Endodermal cell (in vitro differentiated cells): ENCODE measurements at regions not wholly inside any gene's neighbourhood (a gene's known extent, or its start where the extent isn't known, plus 50 kb on each side); places are given as distances from the start of the nearest gene placed in this dataset.

Source experiments
- DNase-seq: peaks from one replicate; pipeline ENCODE4 v3.0.0-alpha.2; 2017
- H3K27ac ChIP-seq: 2 replicates; pipeline ENCODE4 v1.5.1; 2013; ENCODE audit warnings: mild to moderate bottlenecking, low read depth, low read length, moderate library complexity
- H3K27me3 ChIP-seq: 2 replicates; pipeline ENCODE4 v1.6.1; 2013; ENCODE audit warnings: mild to moderate bottlenecking, low read length, moderate library complexity; ENCODE audit not compliant: insufficient read depth, control insufficient read depth, poor library complexity, severe bottlenecking
- H3K36me3 ChIP-seq: 2 replicates; pipeline ENCODE4 v1.7.0; 2013; ENCODE audit warnings: mild to moderate bottlenecking, low read length, moderate library complexity; ENCODE audit not compliant: control insufficient read depth, insufficient read depth
- H3K4me1 ChIP-seq: one replicate; pipeline ENCODE4 v1.7.0; 2013; ENCODE audit warnings: low read length; ENCODE audit not compliant: control insufficient read depth, insufficient read depth
- H3K4me3 ChIP-seq: 2 replicates; pipeline ENCODE4 v1.5.1; 2013; ENCODE audit warnings: mild to moderate bottlenecking, low read length, moderate library complexity
- H3K9ac ChIP-seq: 2 replicates; pipeline ENCODE4 v1.6.1; 2013; ENCODE audit warnings: mild to moderate bottlenecking, low read length, moderate library complexity; ENCODE audit not compliant: poor library complexity, severe bottlenecking; ENCODE audit errors: extremely low read depth
- H3K9me3 ChIP-seq: 2 replicates; pipeline ENCODE4 v1.6.1; 2013; ENCODE audit warnings: mild to moderate bottlenecking, low read length, moderate library complexity; ENCODE audit not compliant: control insufficient read depth
- H3K27ac Mint-ChIP-seq: 2 replicates; pipeline ENCODE4 v1.8.0; 2020; ENCODE audit warnings: mixed read lengths
- H3K27me3 Mint-ChIP-seq: 2 replicates; pipeline ENCODE4 v1.8.0; 2021; ENCODE audit warnings: mild to moderate bottlenecking, mixed read lengths; ENCODE audit not compliant: insufficient read depth
- H3K36me3 Mint-ChIP-seq: 2 replicates; pipeline ENCODE4 v1.8.0; 2020; ENCODE audit warnings: low read depth, mixed read lengths
- H3K4me1 Mint-ChIP-seq: 2 replicates; pipeline ENCODE4 v1.8.0; 2020; ENCODE audit warnings: mixed read lengths
- H3K4me3 Mint-ChIP-seq: 2 replicates; pipeline ENCODE4 v1.8.0; 2020; ENCODE audit warnings: mild to moderate bottlenecking, moderate library complexity, mixed read lengths
- H3K9me3 Mint-ChIP-seq: 2 replicates; pipeline ENCODE4 v1.8.0; 2020; ENCODE audit warnings: mild to moderate bottlenecking, mixed read lengths
- CTCF ChIP-seq: fragments of 200-600 bp; sonication (generic); conservative IDR thresholded peaks from 2 replicates; pipeline ENCODE4 v1.5.0; 2021; ENCODE audit warnings: antibody characterized with exemption, mild to moderate bottlenecking
- WGBS, 2 experiments: methylation state at CpG; one replicate each; pipeline versions ENCODE4 v1.1.5 to v1.1.7; 2013; ENCODE audit warnings: missing lambda C conversion rate in 2 of 2, mixed read lengths in 1 of 2; ENCODE audit not compliant: insufficient coverage in 1 of 2, insufficient read length in 1 of 2; 5-methylcytosine and 5-hydroxymethylcytosine counted together

- Mint-ChIP-seq H3K4me3 (no peak overlapping the region), H3K27ac (no peak overlapping the region), H3K9me3 (peaks cover 14% of the 10 kb centered on the region), H3K4me1 (peaks cover 69% of the 10 kb centered on the region), H3K27me3 (peaks cover 49% of the 10 kb centered on the region), H3K36me3 (peaks cover 2% of the 10 kb centered on the region)
- no peak overlapping the region for H3K9ac ChIP-seq
- no peak overlapping the region for H3K27ac ChIP-seq
- peaks cover 15% of the 10 kb centered on the region for H3K27me3 ChIP-seq
- no peaks in the 10 kb centered on the region for H3K36me3 ChIP-seq
- DNase-seq, result peak; percentile 45
- WGBS, 2 experiments, result 71 to 91% methylated on average over 2 to 3 of the region's 3 CpGs
- peaks cover 9% of the 10 kb centered on the region for H3K4me1 ChIP-seq
- TF ChIP-seq CTCF, result no peak
- H3K4me3 ChIP-seq, result no peak overlapping the region
- H3K9me3 ChIP-seq, result peaks cover 8% of the 10 kb centered on the region
These were observed 183.1 kb downstream of the EMP1 start for GRCh38 chr12:13379531-13380188.

- no peak overlapping the region for H3K27ac Mint-ChIP-seq
- Histone ChIP-seq H3K36me3 (no peaks in the 10 kb centered on the region), H3K9ac (no peak overlapping the region), H3K9me3 (peaks cover 8% of the 10 kb centered on the region), H3K27me3 (peaks cover 34% of the 10 kb centered on the region), H3K27ac (no peak overlapping the region), H3K4me3 (peak overlapping the region; percentile 22), H3K4me1 (peaks cover 9% of the 10 kb centered on the region)
- H3K27me3 Mint-ChIP-seq, result peaks cover 62% of the 10 kb centered on the region
- H3K9me3 Mint-ChIP-seq, result peaks cover 14% of the 10 kb centered on the region
- no peak overlapping the region for H3K4me3 Mint-ChIP-seq
- peaks cover 77% of the 10 kb centered on the region for H3K4me1 Mint-ChIP-seq
- WGBS, 2 experiments, result 86 to 100% methylated on average over 1 of the region's 1 CpG
- TF ChIP-seq CTCF, result no peak
- no peak for DNase-seq
- peaks cover 2% of the 10 kb centered on the region for H3K36me3 Mint-ChIP-seq
These were observed 181.2 kb downstream of the EMP1 start for GRCh38 chr12:13377698-13378097.

- peaks cover 10% of the 10 kb centered on the region for H3K4me1 ChIP-seq
- peaks cover 77% of the 10 kb centered on the region for H3K4me1 Mint-ChIP-seq
These were observed 180.3 kb downstream of the EMP1 start for GRCh38 chr12:13376610-13377373.

More at GRCh38 chr12:13376610-13377373, 180.3 kb downstream of the EMP1 start:
- TF ChIP-seq CTCF, result no peak
- peaks cover 14% of the 10 kb centered on the region for H3K9me3 Mint-ChIP-seq
- no peak for DNase-seq
- H3K27me3 ChIP-seq, result peaks cover 43% of the 10 kb centered on the region
- 86 to 90% methylated on average over 4 to 7 of the region's 7 CpGs for WGBS, 2 experiments
- H3K4me3 Mint-ChIP-seq, result peak overlapping the region; percentile 7
- H3K36me3 ChIP-seq, result no peaks in the 10 kb centered on the region
- peaks cover 2% of the 10 kb centered on the region for H3K36me3 Mint-ChIP-seq
- H3K4me3 ChIP-seq, result no peak overlapping the region
- peak overlapping the region; percentile 23 for H3K27ac Mint-ChIP-seq
- H3K27ac ChIP-seq, result no peak overlapping the region
- peaks cover 62% of the 10 kb centered on the region for H3K27me3 Mint-ChIP-seq
- H3K9ac ChIP-seq, result no peak overlapping the region
- peaks cover 8% of the 10 kb centered on the region for H3K9me3 ChIP-seq
